Adrenal gland (tissue), 5 donors: ENCODE measurements at regions not wholly inside any gene's neighbourhood (a gene's known extent, or its start where the extent isn't known, plus 50 kb on each side); places are given as distances from the start of the nearest gene placed in this dataset.

Experiments used
- CTCF ChIP-seq, 6 experiments: fragments of 450-650 bp in 4 of 6; fragments of 200-600 bp in 2 of 6; sonication (generic) in 1 of 6; IDR thresholded peaks; 1 replicate in 5 of 6; 2 replicates in 1 of 6; pipeline versions ENCODE4 v1.5.1 to v1.8.0; 2016 to 2021; ENCODE audit warnings: antibody characterized with exemption in 6 of 6, mild to moderate bottlenecking in 2 of 6, moderate library complexity in 1 of 6
- POLR2A ChIP-seq, 2 donors: fragments of 450-650 bp; IDR thresholded peaks; one replicate each; pipeline ENCODE4 v1.6.1; 2017; ENCODE audit warnings: antibody characterized with exemption in 2 of 2, mild to moderate bottlenecking in 2 of 2, moderate library complexity in 1 of 2
- donor health status: DM: no; HTN: no; CAD: no.

DNA sequence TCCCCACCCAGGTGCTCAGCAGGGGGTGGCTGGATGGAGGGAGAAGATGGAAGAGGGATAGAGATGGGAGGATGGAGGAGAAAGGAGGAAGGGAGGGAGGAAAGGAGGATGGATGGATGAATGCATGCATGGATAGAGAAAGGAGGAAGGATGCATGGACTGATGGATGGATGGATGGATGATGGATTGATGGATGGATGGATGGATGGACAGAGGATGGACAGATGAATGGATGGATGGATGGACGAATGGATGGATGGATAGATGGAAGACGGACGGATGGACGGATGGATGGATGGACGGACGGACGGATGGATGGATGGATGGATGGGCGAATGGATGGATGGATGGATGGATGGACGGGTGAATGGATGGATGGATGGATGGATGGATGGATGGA, 64.1 kb downstream of the NCOR2 start:
- TF ChIP-seq POLR2A (IDR thresholded peaks at IDR 0.05) (no peak), CTCF (IDR thresholded peaks at IDR 0.05) (no peak)
